Caco-2 (cell line): ENCODE measurements at regions not wholly inside any gene's neighbourhood (a gene's known extent, or its start where the extent isn't known, plus 50 kb on each side); places are given as distances from the start of the nearest gene placed in this dataset.

Source experiments
- BruUV-seq: library from RNA; stranded (reverse); fragments of 400-500 nt; replicated peaks from 2 replicates; lab custom pipeline; 2021; lab: Mats Ljungman, UMichigan
- CTCF ChIA-PET: fragments of 300-600 bp; sonication (Branson Sonifier 250); formaldehyde crosslinking; loops from one replicate; lab custom pipeline; 2022; ENCODE audit warnings: antibody characterized with exemption; lab: Charles Lee
- POLR2A ChIA-PET: fragments of 300-600 bp; sonication (Branson Sonifier 250); formaldehyde crosslinking; loops from one replicate; lab custom pipeline; 2022; ENCODE audit warnings: antibody characterized with exemption; lab: Charles Lee
- DNase-seq, 2 experiments: peaks; one replicate each; pipeline versions ENCODE4 v3.0.0 to v3.0.0-alpha.2; 2020 to 2022
- H3K27me3 ChIP-seq: replicated peaks from 2 replicates; pipeline ENCODE4 v1.6.0; 2011; ENCODE audit warnings: low read length; ENCODE audit not compliant: control insufficient read depth, insufficient read depth
- H3K36me3 ChIP-seq: 2 replicates; pipeline ENCODE4 v1.5.1; 2011; ENCODE audit warnings: low read length; ENCODE audit not compliant: control insufficient read depth, insufficient read depth
- H3K4me1 ChIP-seq: fragments of 250-450 bp; sonication (Bioruptor Pico); 2 replicates; pipeline ENCODE4 v1.5.1; 2020; ENCODE audit warnings: mild to moderate bottlenecking
- H3K4me3 ChIP-seq: 2 replicates; pipeline ENCODE4 v1.5.1; 2011; ENCODE audit warnings: low read depth, mild to moderate bottlenecking, control low read depth, low read length
- H3K9me3 ChIP-seq: fragments of 250-450 bp; sonication (Bioruptor Pico); 2 replicates; pipeline ENCODE4 v1.5.1; 2020; ENCODE audit warnings: mild to moderate bottlenecking, moderate library complexity
- H3K27ac Mint-ChIP-seq: one replicate; pipeline ENCODE4 v1.8.0; 2022; ENCODE audit warnings: mixed read lengths; ENCODE audit not compliant: unreplicated experiment
- H3K27me3 Mint-ChIP-seq: one replicate; pipeline ENCODE4 v1.8.0; 2022; ENCODE audit warnings: mixed read lengths; ENCODE audit not compliant: insufficient read depth, unreplicated experiment
- H3K36me3 Mint-ChIP-seq: one replicate; pipeline ENCODE4 v1.8.0; 2022; ENCODE audit warnings: mild to moderate bottlenecking, mixed read lengths; ENCODE audit not compliant: insufficient read depth, unreplicated experiment
- H3K4me1 Mint-ChIP-seq: one replicate; pipeline ENCODE4 v1.8.0; 2022; ENCODE audit warnings: low read depth, mixed read lengths; ENCODE audit not compliant: unreplicated experiment
- H3K4me3 Mint-ChIP-seq: one replicate; pipeline ENCODE4 v1.8.0; 2022; ENCODE audit warnings: mild to moderate bottlenecking, moderate library complexity, mixed read lengths; ENCODE audit not compliant: unreplicated experiment
- H3K9me3 Mint-ChIP-seq: one replicate; pipeline ENCODE4 v1.8.0; 2022; ENCODE audit warnings: mixed read lengths; ENCODE audit not compliant: unreplicated experiment
- intact Hi-C: fragments of 100-400 bp; cut with micrococcal nuclease; formaldehyde crosslinking; loops from one replicate; pipeline ENCODE4 v1.10.0; 2022; ENCODE audit not compliant: unreplicated experiment
- TF ChIP-seq, protein P1 (sequence below), 2 experiments: fragments of 200-600 bp in 1 of 2; IDR thresholded peaks; 1 replicate in 1 of 2; 2 replicates in 1 of 2; pipeline versions ENCODE4 v1.5.1 to v1.8.0; 2011 to 2022; ENCODE audit warnings: antibody characterized with exemption in 1 of 2, control low read depth in 1 of 2, inconsistent platforms in 1 of 2, low read depth in 1 of 2, low read length in 1 of 2, mild to moderate bottlenecking in 1 of 2, moderate library complexity in 1 of 2; ENCODE audit not compliant: insufficient read depth in 1 of 2, severe bottlenecking in 1 of 2, unreplicated experiment in 1 of 2

DNA sequence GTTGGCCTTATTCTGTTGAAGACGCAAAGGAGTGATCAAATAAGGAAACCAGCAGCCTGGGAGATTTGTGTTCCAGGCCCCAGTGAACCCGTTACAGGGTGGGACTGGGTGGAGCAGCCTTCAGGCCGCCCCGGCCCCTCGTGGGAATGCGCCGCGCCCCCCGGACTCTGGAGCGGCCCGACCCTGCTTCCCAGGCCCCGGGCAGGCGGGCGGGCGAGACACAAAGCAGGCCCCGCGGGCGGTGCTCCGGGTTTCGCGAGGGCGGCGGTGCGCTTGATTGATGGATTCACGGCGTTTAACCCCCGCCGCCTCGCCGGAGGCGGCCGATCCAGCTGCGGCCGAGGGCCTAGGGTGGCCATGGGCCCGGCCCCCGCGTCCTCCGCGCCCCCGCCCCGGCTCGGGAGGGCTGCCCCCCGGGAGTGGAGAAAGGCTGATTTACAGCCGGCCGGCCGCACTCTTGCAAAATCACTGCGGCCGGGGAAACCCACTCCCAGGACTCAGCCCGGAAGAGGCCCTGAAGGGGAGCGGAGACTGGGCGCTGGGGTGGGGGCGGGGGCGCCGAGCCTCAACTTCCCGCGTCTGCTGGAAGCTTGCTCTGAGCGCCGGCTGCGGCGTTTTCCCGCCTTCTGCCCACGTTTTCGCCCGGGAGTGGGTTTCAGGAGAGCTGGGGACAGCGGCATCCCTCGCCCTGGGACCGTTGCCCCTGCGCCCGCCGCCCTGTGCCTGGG lies 299.6 kb upstream of the NFE2L3 start:
- Mint-ChIP-seq H3K4me1 (peaks cover 30% of the 10 kb centered on the region), H3K27ac (peak overlapping the region; percentile 50), H3K36me3 (peaks cover 6% of the 10 kb centered on the region), H3K9me3 (no peaks in the 10 kb centered on the region), H3K4me3 (peak overlapping the region; percentile 76), H3K27me3 (peaks cover 6% of the 10 kb centered on the region)
- Histone ChIP-seq H3K27me3 (no peaks in the 10 kb centered on the region), H3K36me3 (no peaks in the 10 kb centered on the region), H3K9me3 (no peaks in the 10 kb centered on the region), H3K4me1 (peaks cover 26% of the 10 kb centered on the region), H3K4me3 (peak overlapping the region; percentile 29)
- ChIA-PET CTCF (interaction anchor here (0.6 to 1.5 kb wide), 10 partner anchors 9 to 461 kb away, joined by 3 to 13 read pairs (median 4); no protein-coding TSS in a partner anchor), POLR2A (no interaction called here)
- DNase-seq = peak in 1 of 2 experiments; percentile 50
- intact Hi-C loops = loop anchor here (10.0 kb wide), 1 partner anchor 728 kb away; the partner anchor contains the start of gene CYCS
- no TSS peak for BruUV-seq
- TF ChIP-seq, protein P1, sequence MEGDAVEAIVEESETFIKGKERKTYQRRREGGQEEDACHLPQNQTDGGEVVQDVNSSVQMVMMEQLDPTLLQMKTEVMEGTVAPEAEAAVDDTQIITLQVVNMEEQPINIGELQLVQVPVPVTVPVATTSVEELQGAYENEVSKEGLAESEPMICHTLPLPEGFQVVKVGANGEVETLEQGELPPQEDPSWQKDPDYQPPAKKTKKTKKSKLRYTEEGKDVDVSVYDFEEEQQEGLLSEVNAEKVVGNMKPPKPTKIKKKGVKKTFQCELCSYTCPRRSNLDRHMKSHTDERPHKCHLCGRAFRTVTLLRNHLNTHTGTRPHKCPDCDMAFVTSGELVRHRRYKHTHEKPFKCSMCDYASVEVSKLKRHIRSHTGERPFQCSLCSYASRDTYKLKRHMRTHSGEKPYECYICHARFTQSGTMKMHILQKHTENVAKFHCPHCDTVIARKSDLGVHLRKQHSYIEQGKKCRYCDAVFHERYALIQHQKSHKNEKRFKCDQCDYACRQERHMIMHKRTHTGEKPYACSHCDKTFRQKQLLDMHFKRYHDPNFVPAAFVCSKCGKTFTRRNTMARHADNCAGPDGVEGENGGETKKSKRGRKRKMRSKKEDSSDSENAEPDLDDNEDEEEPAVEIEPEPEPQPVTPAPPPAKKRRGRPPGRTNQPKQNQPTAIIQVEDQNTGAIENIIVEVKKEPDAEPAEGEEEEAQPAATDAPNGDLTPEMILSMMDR (IDR thresholded peaks at IDR 0.05; ENCODE audit: insufficient read depth in 1 of 2, low read depth in 1 of 2, low read length in 1 of 2, severe bottlenecking in 1 of 2, unreplicated experiment in 1 of 2) = no peak

DNA sequence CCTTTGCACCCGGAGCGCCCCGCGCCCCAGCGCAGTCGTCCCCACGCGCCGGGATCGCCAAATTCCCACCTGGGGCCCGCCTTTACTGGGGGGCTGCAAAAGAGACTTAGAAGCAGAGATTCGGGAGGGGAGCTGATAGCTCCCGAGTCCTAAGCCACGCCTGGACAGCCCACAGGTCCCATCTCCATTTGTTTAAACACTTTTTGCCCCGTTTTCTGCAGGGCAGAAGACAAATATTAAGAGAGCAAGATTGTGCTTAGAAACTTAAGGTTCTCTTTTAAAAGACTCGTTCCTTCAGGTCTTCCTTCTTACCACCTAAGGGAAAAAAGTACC lies 299.1 kb upstream of the NFE2L3 start:
- intact Hi-C loops = loop anchor here (10.0 kb wide), 1 partner anchor 728 kb away; the partner anchor contains the start of gene CYCS
- no TSS peak for BruUV-seq
- CTCF ChIA-PET = interaction anchor here (0.6 to 0.7 kb wide), 2 partner anchors 24 to 1221 kb away, joined by 4 to 5 read pairs; no protein-coding TSS in a partner anchor

DNA sequence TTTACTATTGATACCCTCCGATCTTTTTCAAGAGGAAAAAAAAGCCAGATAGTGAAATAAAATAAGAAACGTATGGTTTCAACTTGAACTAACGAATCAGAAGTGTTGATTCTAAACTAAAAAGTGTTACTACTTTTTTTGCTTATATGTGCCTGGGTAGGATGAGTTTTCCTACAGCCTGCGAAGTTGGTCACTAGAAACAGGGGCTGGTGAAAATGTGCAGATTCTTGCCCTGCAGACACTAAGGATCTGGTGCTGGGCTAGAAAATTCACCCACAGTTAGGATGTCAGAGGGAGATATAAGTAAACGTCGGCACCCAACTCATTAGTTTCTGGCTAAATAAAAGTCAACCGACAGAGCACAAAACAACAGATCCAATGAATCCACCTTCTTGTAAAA lies 298.7 kb upstream of the NFE2L3 start:
- Histone ChIP-seq H3K9me3 (no peaks in the 10 kb centered on the region), H3K4me3 (no peak overlapping the region), H3K27me3 (no peaks in the 10 kb centered on the region), H3K36me3 (no peaks in the 10 kb centered on the region), H3K4me1 (peaks cover 20% of the 10 kb centered on the region; the same call in 1 of the 2 replicates)
- H3K36me3 Mint-ChIP-seq = peaks cover 6% of the 10 kb centered on the region
- ChIA-PET CTCF (interaction anchor here (0.6 kb wide), 1 partner anchor 1220 kb away, joined by 5 read pairs; no protein-coding TSS in a partner anchor), POLR2A (no interaction called here)
- peak overlapping the region; percentile 37 for H3K4me3 Mint-ChIP-seq
- peaks cover 23% of the 10 kb centered on the region for H3K4me1 Mint-ChIP-seq
- TF ChIP-seq, protein P1 (IDR thresholded peaks at IDR 0.05; ENCODE audit: insufficient read depth in 1 of 2, low read depth in 1 of 2, low read length in 1 of 2, severe bottlenecking in 1 of 2, unreplicated experiment in 1 of 2) = no peak
- no peaks in the 10 kb centered on the region for H3K9me3 Mint-ChIP-seq
- peaks cover 6% of the 10 kb centered on the region for H3K27me3 Mint-ChIP-seq
- no peak overlapping the region for H3K27ac Mint-ChIP-seq
- BruUV-seq = no TSS peak
- intact Hi-C loops = loop anchor here (10.0 kb wide), 1 partner anchor 729 kb away; the partner anchor contains the start of gene CYCS
- DNase-seq = no peak

More for the DNA sequence above, 299.1 kb upstream of the NFE2L3 start:
- Histone ChIP-seq H3K4me1 (peaks cover 20% of the 10 kb centered on the region), H3K9me3 (no peaks in the 10 kb centered on the region), H3K4me3 (peak overlapping the region; percentile 29), H3K36me3 (no peaks in the 10 kb centered on the region), H3K27me3 (no peaks in the 10 kb centered on the region)
- Mint-ChIP-seq H3K27ac (no peak overlapping the region), H3K9me3 (no peaks in the 10 kb centered on the region), H3K4me3 (peak overlapping the region; percentile 37), H3K27me3 (peaks cover 6% of the 10 kb centered on the region), H3K36me3 (peaks cover 6% of the 10 kb centered on the region), H3K4me1 (peaks cover 24% of the 10 kb centered on the region)
- POLR2A ChIA-PET = no interaction called here
- TF ChIP-seq, protein P1 (IDR thresholded peaks at IDR 0.05; ENCODE audit: insufficient read depth in 1 of 2, low read depth in 1 of 2, low read length in 1 of 2, severe bottlenecking in 1 of 2, unreplicated experiment in 1 of 2) = no peak
- no peak for DNase-seq
